ENCODE measurements at regions not wholly inside any gene's neighbourhood (a gene's known extent, or its start where the extent isn't known, plus 50 kb on each side); places are given as distances from the start of the nearest gene placed in this dataset.

DNA sequence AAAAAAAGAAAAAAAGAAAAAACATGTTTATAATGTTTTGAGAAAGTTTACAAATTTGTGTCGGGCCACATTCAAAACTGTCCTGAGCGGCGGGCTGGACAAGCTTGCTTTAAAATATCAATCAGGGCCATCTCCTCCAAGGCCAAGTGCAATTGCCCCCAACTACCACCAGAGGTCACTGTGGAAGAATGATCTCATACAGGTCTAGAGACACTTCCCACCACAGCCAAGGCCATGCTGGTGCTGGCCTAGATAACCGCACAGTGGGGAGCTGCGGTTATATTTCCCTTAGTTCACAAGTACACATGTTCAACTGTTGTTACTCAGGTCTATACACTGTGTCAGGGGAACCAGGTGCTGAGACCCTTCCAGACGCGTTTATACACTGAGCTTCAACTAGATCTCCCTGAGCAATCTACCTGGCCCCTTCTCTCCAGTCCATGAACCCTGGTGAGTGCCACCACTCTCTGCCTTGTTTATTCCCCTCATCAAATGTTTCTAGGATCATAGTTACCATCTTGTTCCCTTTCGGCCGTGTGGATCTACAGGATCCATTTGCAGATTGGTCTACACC is 83.8 kb upstream of the CCL2 start:
- TF ChIP-seq CTCF (IDR thresholded peaks at IDR 0.05), result peak; percentile 57 to 90
- TF ChIP-seq POLR2AphosphoS5 (IDR thresholded peaks at IDR 0.05), result no peak
